HEK293 (cell line): ENCODE measurements at regions not wholly inside any gene's neighbourhood (a gene's known extent, or its start where the extent isn't known, plus 50 kb on each side); places are given as distances from the start of the nearest gene placed in this dataset.

ENCODE experiments used
- SP2 ChIP-seq: fragments of 450-650 bp; formaldehyde crosslinking; IDR thresholded peaks from 2 replicates; pipeline ENCODE4 v1.5.1; 2016; ENCODE audit warnings: missing biosample characterization, missing genetic modification characterization
- SP7 ChIP-seq: fragments of 450-650 bp; formaldehyde crosslinking; IDR thresholded peaks from 2 replicates; pipeline ENCODE4 v1.5.1; 2016; ENCODE audit warnings: missing biosample characterization, missing genetic modification characterization
- YY2 ChIP-seq: fragments of 450-650 bp; formaldehyde crosslinking; IDR thresholded peaks from 2 replicates; pipeline ENCODE4 v1.5.1; 2016; ENCODE audit warnings: missing biosample characterization, missing genetic modification characterization
- ZBTB8A ChIP-seq: fragments of 450-650 bp; formaldehyde crosslinking; IDR thresholded peaks from 2 replicates; pipeline ENCODE4 v1.5.1; 2016; ENCODE audit warnings: missing biosample characterization, missing genetic modification characterization
- ZNF202 ChIP-seq: fragments of 450-650 bp; formaldehyde crosslinking; IDR thresholded peaks from 2 replicates; pipeline ENCODE4 v1.5.1; 2016; ENCODE audit warnings: missing biosample characterization, missing genetic modification characterization, borderline replicate concordance
- ZNF585B ChIP-seq: fragments of 450-650 bp; formaldehyde crosslinking; IDR thresholded peaks from 2 replicates; pipeline ENCODE4 v1.5.1; 2016; ENCODE audit warnings: missing biosample characterization, missing genetic modification characterization
- ZNF621 ChIP-seq: fragments of 450-650 bp; formaldehyde crosslinking; IDR thresholded peaks from 2 replicates; pipeline ENCODE4 v1.5.1; 2017; ENCODE audit warnings: missing biosample characterization, missing genetic modification characterization
- TF ChIP-seq, protein P1 (sequence below): fragments of 450-650 bp; formaldehyde crosslinking; IDR thresholded peaks from 2 replicates; pipeline ENCODE4 v1.5.1; 2016; ENCODE audit warnings: missing biosample characterization, missing genetic modification characterization

DNA sequence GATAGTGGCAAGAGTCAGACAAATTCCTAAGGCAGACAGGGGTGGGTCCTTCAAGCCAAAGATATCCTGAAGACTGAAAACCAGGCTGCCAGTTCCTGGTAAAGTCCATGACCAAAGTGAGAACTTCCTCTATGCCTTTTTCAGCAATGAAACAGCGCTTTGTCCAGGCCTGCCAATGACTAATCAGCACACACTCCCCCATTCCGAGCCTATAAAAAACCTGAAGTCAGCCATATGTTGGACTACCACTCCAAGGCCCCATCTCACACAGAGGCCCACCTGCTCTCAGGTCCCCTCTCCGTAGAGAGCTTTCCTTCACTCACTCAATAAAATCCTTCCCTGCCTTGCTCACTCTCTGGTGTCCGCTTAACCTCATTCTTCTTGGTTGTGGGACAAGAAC lies 402.2 kb downstream of the ANKRD7 start:
- TF ChIP-seq ZNF585B (tag by site-specific recombination) (no peak), SP2 (tag by site-specific recombination) (no peak), SP7 (tag by site-specific recombination) (no peak), ZNF621 (tag by site-specific recombination) (no peak), ZBTB8A (tag by site-specific recombination) (no peak), YY2 (tag by site-specific recombination) (no peak), ZNF202 (tag by site-specific recombination) (no peak)
- TF ChIP-seq, protein P1, sequence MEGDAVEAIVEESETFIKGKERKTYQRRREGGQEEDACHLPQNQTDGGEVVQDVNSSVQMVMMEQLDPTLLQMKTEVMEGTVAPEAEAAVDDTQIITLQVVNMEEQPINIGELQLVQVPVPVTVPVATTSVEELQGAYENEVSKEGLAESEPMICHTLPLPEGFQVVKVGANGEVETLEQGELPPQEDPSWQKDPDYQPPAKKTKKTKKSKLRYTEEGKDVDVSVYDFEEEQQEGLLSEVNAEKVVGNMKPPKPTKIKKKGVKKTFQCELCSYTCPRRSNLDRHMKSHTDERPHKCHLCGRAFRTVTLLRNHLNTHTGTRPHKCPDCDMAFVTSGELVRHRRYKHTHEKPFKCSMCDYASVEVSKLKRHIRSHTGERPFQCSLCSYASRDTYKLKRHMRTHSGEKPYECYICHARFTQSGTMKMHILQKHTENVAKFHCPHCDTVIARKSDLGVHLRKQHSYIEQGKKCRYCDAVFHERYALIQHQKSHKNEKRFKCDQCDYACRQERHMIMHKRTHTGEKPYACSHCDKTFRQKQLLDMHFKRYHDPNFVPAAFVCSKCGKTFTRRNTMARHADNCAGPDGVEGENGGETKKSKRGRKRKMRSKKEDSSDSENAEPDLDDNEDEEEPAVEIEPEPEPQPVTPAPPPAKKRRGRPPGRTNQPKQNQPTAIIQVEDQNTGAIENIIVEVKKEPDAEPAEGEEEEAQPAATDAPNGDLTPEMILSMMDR (tag by site-specific recombination): no peak
